Lower leg skin (tissue), 4 donors: ENCODE measurements at regions not wholly inside any gene's neighbourhood (a gene's known extent, or its start where the extent isn't known, plus 50 kb on each side); places are given as distances from the start of the nearest gene placed in this dataset.

Experiments used
- DNase-seq, 2 donors: peaks; one replicate each; pipeline ENCODE4 v3.0.0-alpha.2; 2019; ENCODE audit warnings: low spot score in 2 of 2
- H3K4me3 ChIP-seq: fragments of 200-600 bp; sonication (generic); 2 replicates; pipeline ENCODE4 v1.5.1; 2017; ENCODE audit warnings: mild to moderate bottlenecking, low read depth; ENCODE audit not compliant: poor library complexity, severe bottlenecking
- CTCF ChIP-seq, 3 donors: fragments of 450-650 bp; IDR thresholded peaks; one replicate each; pipeline ENCODE4 v1.5.1; 2016; ENCODE audit warnings: antibody characterized with exemption in 3 of 3, mild to moderate bottlenecking in 3 of 3, moderate library complexity in 2 of 3
- POLR2A ChIP-seq, 2 donors: fragments of 450-650 bp; IDR thresholded peaks; one replicate each; pipeline ENCODE4 v1.6.1; 2016 to 2017; ENCODE audit warnings: antibody characterized with exemption in 2 of 2, mild to moderate bottlenecking in 1 of 2, moderate library complexity in 1 of 2
- WGBS, 2 donors: methylation state at CpG; one replicate each; pipeline ENCODE4 v1.1.5; 2018; 5-methylcytosine and 5-hydroxymethylcytosine counted together
- intact Hi-C: fragments of 100-400 bp; cut with DNase I; formaldehyde crosslinking; loops from one replicate; pipeline ENCODE4 v1.15.0; 2023; ENCODE audit warnings: low total_unique reads

GRCh38 chr18:51890762-51891161, 449.2 kb upstream of the DCC start:
- WGBS, 2 donors, result 53 to 66% methylated on average over 3 of the region's 3 CpGs
- intact Hi-C loops, result no loop called here
- DNase-seq, result peak in 1 of 2 donors; percentile 14
- no peak for TF ChIP-seq CTCF (IDR thresholded peaks at IDR 0.05)
- TF ChIP-seq POLR2A (IDR thresholded peaks at IDR 0.05), result no peak
- H3K4me3 ChIP-seq, result no peak overlapping the region

- TF ChIP-seq CTCF (IDR thresholded peaks at IDR 0.05) (no peak), POLR2A (IDR thresholded peaks at IDR 0.05) (no peak)
Observed at GRCh38 chr18:51891876-51892275, 448.1 kb upstream of the DCC start.

GRCh38 chr18:51897884-51898283, 442.1 kb upstream of the DCC start:
- intact Hi-C loops, result no loop called here
- no peak overlapping the region for H3K4me3 ChIP-seq
- 86% methylated on average over 6 of the region's 6 CpGs for WGBS, 2 donors
- no peak for DNase-seq
- TF ChIP-seq CTCF (IDR thresholded peaks at IDR 0.05) (no peak), POLR2A (IDR thresholded peaks at IDR 0.05) (no peak)

More at GRCh38 chr18:51891876-51892275, 448.1 kb upstream of the DCC start:
- no peak for DNase-seq
- intact Hi-C loops, result no loop called here
- 59 to 73% methylated on average over 1 of the region's 1 CpG for whole genome bisulfite sequencing, 2 donors
- H3K4me3 ChIP-seq, result no peak overlapping the region

- DNase-seq, result no peak
- H3K4me3 ChIP-seq, result no peak overlapping the region
- intact Hi-C loops, result no loop called here
- WGBS, 2 donors, result 65 to 75% methylated on average over 7 of the region's 7 CpGs
- TF ChIP-seq POLR2A (IDR thresholded peaks at IDR 0.05) (no peak), CTCF (IDR thresholded peaks at IDR 0.05) (no peak)
Observed at GRCh38 chr18:51907687-51908597, 432.1 kb upstream of the DCC start.

GRCh38 chr18:51908598-51908944, 431.4 kb upstream of the DCC start:
- no peak for DNase-seq
- TF ChIP-seq CTCF (IDR thresholded peaks at IDR 0.05) (no peak), POLR2A (IDR thresholded peaks at IDR 0.05) (no peak)
- intact Hi-C loops, result no loop called here
- H3K4me3 ChIP-seq, result no peak overlapping the region

- no peak overlapping the region for H3K4me3 ChIP-seq
- no peak for TF ChIP-seq POLR2A (IDR thresholded peaks at IDR 0.05)
- no peak for TF ChIP-seq CTCF (IDR thresholded peaks at IDR 0.05)
- intact Hi-C loops, result no loop called here
- WGBS, 2 donors, result 79% methylated on average over 3 of the region's 3 CpGs
- DNase-seq, result no peak
Observed at GRCh38 chr18:51911584-51911983, 428.4 kb upstream of the DCC start.
